Stimulated activated CD4-positive, alpha-beta T cell treated with anti-CD3 and anti-CD28 coated beads, Interleukin-4, amount 100 ng/mL, for 24 hours (primary cell): ENCODE measurements at regions not wholly inside any gene's neighbourhood (a gene's known extent, or its start where the extent isn't known, plus 50 kb on each side); places are given as distances from the start of the nearest gene placed in this dataset.
"Not testable (repeated sequence)": the region's sequence is repeated elsewhere in the genome, so short reads cannot be mapped to it uniquely, and the experiment has no call there.

Source experiments
- DNase-seq: peaks from one replicate; pipeline ENCODE4 v3.0.0-alpha.2; 2020

- DNase-seq, result no peak
These were observed 164.0 kb downstream of the IL20RB start for GRCh38 chr3:137121704-137122314.

GRCh38 chr3:137131081-137131480 is 173.3 kb downstream of the IL20RB start:
- DNase-seq, result no peak

GRCh38 chr3:137134431-137134830 is 176.6 kb downstream of the IL20RB start:
- DNase-seq, result no peak

GRCh38 chr3:137148406-137148805 is 190.6 kb downstream of the IL20RB start:
- no peak for DNase-seq

DNA sequence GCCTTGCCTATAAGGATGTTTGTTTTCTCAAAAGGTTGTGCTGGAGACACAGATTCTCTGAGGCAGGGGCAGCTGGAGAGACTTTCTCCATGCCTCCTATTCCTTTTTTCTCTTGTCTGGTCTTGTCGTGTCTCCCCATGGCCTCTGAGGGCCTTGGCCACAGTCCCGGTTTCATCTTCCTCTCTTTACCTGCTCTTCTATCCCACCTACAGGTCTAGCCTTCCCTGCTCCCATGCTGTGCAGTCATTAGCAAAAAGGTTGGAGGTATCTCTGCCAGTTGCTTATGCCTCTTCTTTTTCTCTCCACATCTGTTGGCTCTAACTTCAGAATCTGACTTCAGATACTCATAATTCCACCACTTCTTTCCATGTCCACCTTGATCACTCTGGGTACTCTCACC is 191.1 kb downstream of the IL20RB start:
- no peak for DNase-seq

- DNase-seq, result no peak
These were observed 193.0 kb downstream of the IL20RB start for GRCh38 chr3:137150825-137151224.

GRCh38 chr3:137153046-137153445 is 195.3 kb downstream of the IL20RB start:
- not testable (repeated sequence) for DNase-seq

DNA sequence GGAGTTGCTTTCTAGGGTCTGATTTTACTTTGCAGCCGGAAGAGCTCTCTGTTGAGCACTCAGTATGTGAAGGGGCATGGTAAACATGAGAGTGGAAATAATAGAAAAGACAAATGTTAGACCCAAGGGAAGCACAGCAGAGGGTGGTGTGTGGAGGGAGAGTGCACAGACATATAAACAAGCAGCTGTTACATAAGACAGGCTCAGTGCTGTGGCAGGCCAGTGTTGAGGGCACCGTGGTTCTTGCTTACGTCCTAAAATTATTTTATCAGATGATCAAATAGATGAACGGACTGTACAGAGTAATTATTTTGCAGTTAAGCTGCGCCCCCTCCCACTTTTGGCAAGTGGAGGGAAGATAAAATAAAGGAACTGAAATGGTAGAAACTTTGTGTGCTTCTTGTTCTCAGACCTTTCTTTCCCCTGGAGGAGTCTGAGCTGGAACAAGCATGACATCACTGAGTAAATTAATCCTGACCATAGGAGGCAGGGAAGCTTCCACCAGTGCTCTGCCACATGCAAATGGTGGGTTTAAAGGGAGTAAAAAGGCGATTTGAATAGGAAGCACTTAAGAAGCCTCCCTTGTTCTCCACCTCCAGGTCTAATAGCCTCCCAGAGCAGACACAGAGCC is 205.6 kb downstream of the IL20RB start:
- no peak for DNase-seq

- no peak for DNase-seq
These were observed 206.2 kb downstream of the IL20RB start for GRCh38 chr3:137163958-137164357.

DNA sequence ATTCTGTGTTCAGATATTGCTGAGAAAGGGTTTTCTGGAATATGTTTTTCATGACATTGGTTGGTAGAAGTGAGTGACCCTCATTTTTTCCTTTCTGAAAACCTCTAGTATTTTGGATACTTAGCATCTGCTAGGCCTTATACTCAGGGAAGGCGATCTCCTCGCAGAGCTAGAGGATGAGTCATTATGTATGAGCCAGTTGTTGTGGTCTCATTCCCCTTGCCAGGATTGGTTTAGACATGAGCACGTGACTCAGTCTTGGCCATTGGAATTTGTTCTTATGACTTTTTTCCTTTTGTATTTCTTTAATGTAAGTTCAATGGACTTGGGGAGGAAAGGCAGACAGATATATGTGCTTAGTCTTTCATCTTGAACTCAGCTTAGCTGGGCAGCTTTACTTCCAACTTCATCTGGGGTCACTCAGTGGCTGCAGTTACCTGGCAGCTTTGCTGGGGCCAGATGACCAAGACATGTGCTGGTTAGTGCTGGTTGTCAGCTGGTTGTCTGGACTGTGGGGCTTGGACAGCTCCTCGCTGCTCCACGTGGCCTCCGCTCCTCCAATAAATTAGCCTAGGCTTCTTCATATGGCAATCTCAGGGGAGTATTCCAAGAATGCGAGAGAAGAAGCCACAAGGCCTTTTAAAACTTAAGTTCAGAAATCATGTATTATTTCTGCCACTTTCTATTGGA is 207.5 kb downstream of the IL20RB start:
- DNase-seq, result no peak

GRCh38 chr3:137171834-137172603 is 214.2 kb downstream of the IL20RB start:
- DNase-seq, result no peak

- DNase-seq, result no peak
These were observed 214.9 kb downstream of the IL20RB start for GRCh38 chr3:137172728-137173127.

- DNase-seq, result no peak
These were observed 216.7 kb downstream of the IL20RB start for GRCh38 chr3:137174514-137174913.

- no peak for DNase-seq
These were observed 222.4 kb downstream of the IL20RB start for GRCh38 chr3:137180220-137180619.

DNA sequence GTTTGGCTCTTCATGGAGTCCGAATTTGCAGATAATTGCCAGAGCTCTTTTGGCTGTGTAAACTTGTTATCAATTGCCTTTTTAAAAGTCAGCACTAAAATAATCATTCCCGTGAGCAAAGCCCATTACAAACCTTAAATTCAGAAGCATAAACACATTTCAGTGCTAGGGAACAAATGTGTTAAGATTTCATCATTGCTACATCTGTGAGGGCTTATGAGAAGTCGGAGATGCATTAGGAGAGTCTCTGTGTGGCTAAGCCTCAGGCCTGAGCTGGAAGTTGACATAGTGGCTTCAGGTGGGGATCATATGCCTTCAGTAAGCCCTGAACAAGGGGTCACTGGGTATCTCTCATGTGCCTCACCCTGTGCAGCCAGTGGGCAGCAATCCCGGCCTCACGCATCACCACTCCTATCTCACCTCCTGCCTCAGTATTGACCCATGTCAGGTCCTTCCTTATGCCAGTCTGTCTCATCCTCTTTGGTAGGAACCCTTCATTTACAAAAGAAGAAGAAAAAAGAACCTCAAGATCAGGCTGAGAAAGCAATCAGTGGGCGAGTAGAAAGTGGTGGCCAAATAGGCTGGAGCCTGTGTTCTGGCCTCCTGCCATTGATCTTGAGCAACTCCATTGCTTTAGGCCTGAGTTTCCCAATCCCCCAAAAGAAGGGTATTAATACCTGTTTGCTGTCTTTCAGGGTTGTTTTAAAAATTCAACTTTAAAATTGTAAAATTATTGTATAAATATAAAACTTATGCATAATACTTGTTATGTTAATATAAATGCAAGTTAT is 233.5 kb downstream of the IL20RB start:
- no peak for DNase-seq

GRCh38 chr3:137191951-137192350 is 234.2 kb downstream of the IL20RB start:
- no peak for DNase-seq

GRCh38 chr3:137194301-137194700 is 236.5 kb downstream of the IL20RB start:
- DNase-seq, result no peak

- DNase-seq, result not testable (repeated sequence)
These were observed 240.6 kb downstream of the IL20RB start for GRCh38 chr3:137198374-137198773.

GRCh38 chr3:137199678-137200077 is 241.9 kb downstream of the IL20RB start:
- DNase-seq, result no peak

DNA sequence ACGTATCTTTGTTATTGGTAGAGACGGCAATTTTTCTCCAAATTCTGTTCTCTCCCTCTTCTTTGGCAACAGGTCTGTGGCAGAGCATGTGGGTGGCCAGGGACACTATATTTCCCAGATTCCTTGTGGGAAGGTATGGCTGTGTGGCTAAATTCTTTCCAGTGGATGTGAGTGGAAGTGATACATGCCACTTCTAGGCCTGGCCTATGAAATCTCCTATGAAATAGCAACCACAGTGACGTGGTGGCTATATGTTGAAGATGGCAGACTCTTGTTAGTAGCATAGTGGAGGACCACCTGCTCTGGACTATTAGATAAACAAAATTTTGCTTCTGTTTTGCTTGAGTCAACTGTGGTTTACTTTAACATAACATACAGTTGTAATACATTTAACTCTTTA is 243.3 kb downstream of the IL20RB start:
- no peak for DNase-seq

- no peak for DNase-seq
These were observed 245.2 kb downstream of the IL20RB start for GRCh38 chr3:137202941-137203340.

- no peak for DNase-seq
These were observed 246.6 kb downstream of the IL20RB start for GRCh38 chr3:137204409-137204808.
